Loucy (cell line): ENCODE measurements at regions not wholly inside any gene's neighbourhood (a gene's known extent, or its start where the extent isn't known, plus 50 kb on each side); places are given as distances from the start of the nearest gene placed in this dataset.

Source experiments
- H2AFZ ChIP-seq: fragments of 200-600 bp; sonication (generic); 2 replicates; pipeline ENCODE4 v1.6.0; 2016; ENCODE audit warnings: antibody characterized with exemption, mild to moderate bottlenecking, low read length, moderate library complexity
- H3F3A ChIP-seq: fragments of 200-600 bp; 2 replicates; pipeline ENCODE4 v1.6.0; 2016; ENCODE audit warnings: antibody characterized with exemption, low read depth, mild to moderate bottlenecking
- H3K27me3 ChIP-seq: fragments of 200-600 bp; sonication (generic); 2 replicates; pipeline ENCODE4 v1.6.1; 2014; ENCODE audit warnings: low read length, mild to moderate bottlenecking; ENCODE audit not compliant: insufficient read depth, poor library complexity, severe bottlenecking
- H3K36me3 ChIP-seq: fragments of 200-600 bp; sonication (generic); 2 replicates; pipeline ENCODE4 v1.6.1; 2016; ENCODE audit warnings: low read length; ENCODE audit not compliant: insufficient read depth
- H3K4me1 ChIP-seq: fragments of 200-600 bp; sonication (generic); 2 replicates; pipeline ENCODE4 v1.5.1; 2014; ENCODE audit warnings: low read length, mild to moderate bottlenecking; ENCODE audit not compliant: insufficient read depth, poor library complexity, severe bottlenecking
- H3K4me2 ChIP-seq: fragments of 200-600 bp; sonication (generic); 2 replicates; pipeline ENCODE4 v1.6.0; 2014; ENCODE audit warnings: antibody characterized with exemption, low read length, low read depth, mild to moderate bottlenecking; ENCODE audit not compliant: poor library complexity, severe bottlenecking
- H3K4me3 ChIP-seq: fragments of 200-600 bp; sonication (generic); 2 replicates; pipeline ENCODE4 v1.5.1; 2014; ENCODE audit warnings: low read length, mild to moderate bottlenecking, mixed read lengths; ENCODE audit not compliant: poor library complexity, severe bottlenecking
- H3K79me2 ChIP-seq: fragments of 200-600 bp; sonication (generic); 2 replicates; pipeline ENCODE4 v1.6.1; 2014; ENCODE audit warnings: low read length; ENCODE audit not compliant: insufficient read depth
- H3K9ac ChIP-seq: fragments of 200-600 bp; sonication (generic); 2 replicates; pipeline ENCODE4 v1.6.0; 2014; ENCODE audit warnings: mild to moderate bottlenecking, low read depth, low read length, moderate library complexity; ENCODE audit not compliant: poor library complexity, severe bottlenecking
- H3K9me2 ChIP-seq: fragments of 200-600 bp; sonication (generic); replicated peaks from 2 replicates; pipeline ENCODE4 v1.6.1; 2016; ENCODE audit warnings: low read depth, low read length, mixed read lengths
- H3K9me3 ChIP-seq: fragments of 200-600 bp; sonication (generic); 2 replicates; pipeline ENCODE4 v1.6.1; 2014; ENCODE audit warnings: mild to moderate bottlenecking, antibody characterized with exemption, low read length, low read depth; ENCODE audit not compliant: insufficient read depth
- H4K20me1 ChIP-seq: fragments of 200-600 bp; sonication (generic); 2 replicates; pipeline ENCODE4 v1.6.0; 2014; ENCODE audit warnings: antibody characterized with exemption, low read length, mild to moderate bottlenecking; ENCODE audit not compliant: insufficient read depth, poor library complexity, severe bottlenecking
- CTCF ChIP-seq: fragments of 200-600 bp; sonication (generic); conservative IDR thresholded peaks from 2 replicates; pipeline ENCODE4 v1.5.1; 2014; ENCODE audit warnings: mild to moderate bottlenecking, antibody characterized with exemption, low read length
- EZH2phosphoT487 ChIP-seq: fragments of 200-600 bp; IDR thresholded peaks from 2 replicates; pipeline ENCODE4 v1.6.1; 2018; ENCODE audit warnings: antibody characterized with exemption, mild to moderate bottlenecking, moderate library complexity, borderline replicate concordance

- Histone ChIP-seq H4K20me1 (no peaks in the 10 kb centered on the region), H3K4me2 (no peak overlapping the region), H3K27me3 (no peaks in the 10 kb centered on the region), H3K79me2 (no peaks in the 10 kb centered on the region), H3K9me3 (0 out of 2 replicates have a peak, but pooled peaks cover 3% of the 10 kb centered on the region), H3F3A (no peaks in the 10 kb centered on the region), H3K36me3 (no peaks in the 10 kb centered on the region), H3K4me1 (no peaks in the 10 kb centered on the region), H3K4me3 (no peak overlapping the region), H3K9me2 (no peaks in the 10 kb centered on the region), H3K9ac (no peak overlapping the region), H2AFZ (no peak overlapping the region)
- no peak for TF ChIP-seq EZH2phosphoT487
- no peak for TF ChIP-seq CTCF
Observed at GRCh38 chr12:90682398-90682797, 272.6 kb downstream of the CCER1 start.

- 0 out of 2 replicates have a peak, but pooled peaks cover 3% of the 10 kb centered on the region for H3K9me3 ChIP-seq
- H3K36me3 ChIP-seq = no peaks in the 10 kb centered on the region
- H3K4me3 ChIP-seq = no peak overlapping the region
- H4K20me1 ChIP-seq = no peaks in the 10 kb centered on the region
- TF ChIP-seq CTCF (no peak), EZH2phosphoT487 (no peak)
- no peak overlapping the region for H3K9ac ChIP-seq
- no peaks in the 10 kb centered on the region for H3F3A ChIP-seq
- no peaks in the 10 kb centered on the region for H3K9me2 ChIP-seq
- no peaks in the 10 kb centered on the region for H3K79me2 ChIP-seq
- H3K27me3 ChIP-seq = no peaks in the 10 kb centered on the region
- H3K4me2 ChIP-seq = no peak overlapping the region
- H3K4me1 ChIP-seq = no peaks in the 10 kb centered on the region
- H2AFZ ChIP-seq = no peak overlapping the region
Observed at GRCh38 chr12:90679674-90680073, 275.3 kb downstream of the CCER1 start.

- no peaks in the 10 kb centered on the region for H3K9me2 ChIP-seq
- no peak overlapping the region for H3K4me2 ChIP-seq
- H3K4me1 ChIP-seq = no peaks in the 10 kb centered on the region
- H3K79me2 ChIP-seq = no peaks in the 10 kb centered on the region
- TF ChIP-seq CTCF (no peak), EZH2phosphoT487 (no peak)
- 0 out of 2 replicates have a peak, but pooled peaks cover 3% of the 10 kb centered on the region for H3K9me3 ChIP-seq
- no peak overlapping the region for H3K4me3 ChIP-seq
- H3K27me3 ChIP-seq = no peaks in the 10 kb centered on the region
- no peaks in the 10 kb centered on the region for H3F3A ChIP-seq
- no peak overlapping the region for H3K9ac ChIP-seq
- H2AFZ ChIP-seq = no peak overlapping the region
- H4K20me1 ChIP-seq = no peaks in the 10 kb centered on the region
- no peaks in the 10 kb centered on the region for H3K36me3 ChIP-seq
Observed at GRCh38 chr12:90677552-90677951, 277.4 kb downstream of the CCER1 start.
